Endodermal cell (in vitro differentiated cells): ENCODE measurements at regions not wholly inside any gene's neighbourhood (a gene's known extent, or its start where the extent isn't known, plus 50 kb on each side); places are given as distances from the start of the nearest gene placed in this dataset.

Experiments used
- DNase-seq: peaks from one replicate; pipeline ENCODE4 v3.0.0-alpha.2; 2017
- H3K27ac ChIP-seq: 2 replicates; pipeline ENCODE4 v1.5.1; 2013; ENCODE audit warnings: mild to moderate bottlenecking, low read depth, low read length, moderate library complexity
- H3K27me3 ChIP-seq: 2 replicates; pipeline ENCODE4 v1.6.1; 2013; ENCODE audit warnings: mild to moderate bottlenecking, low read length, moderate library complexity; ENCODE audit not compliant: insufficient read depth, control insufficient read depth, poor library complexity, severe bottlenecking
- H3K36me3 ChIP-seq: 2 replicates; pipeline ENCODE4 v1.7.0; 2013; ENCODE audit warnings: mild to moderate bottlenecking, low read length, moderate library complexity; ENCODE audit not compliant: control insufficient read depth, insufficient read depth
- H3K4me1 ChIP-seq: one replicate; pipeline ENCODE4 v1.7.0; 2013; ENCODE audit warnings: low read length; ENCODE audit not compliant: control insufficient read depth, insufficient read depth
- H3K4me3 ChIP-seq: 2 replicates; pipeline ENCODE4 v1.5.1; 2013; ENCODE audit warnings: mild to moderate bottlenecking, low read length, moderate library complexity
- H3K9ac ChIP-seq: 2 replicates; pipeline ENCODE4 v1.6.1; 2013; ENCODE audit warnings: mild to moderate bottlenecking, low read length, moderate library complexity; ENCODE audit not compliant: poor library complexity, severe bottlenecking; ENCODE audit errors: extremely low read depth
- H3K9me3 ChIP-seq: 2 replicates; pipeline ENCODE4 v1.6.1; 2013; ENCODE audit warnings: mild to moderate bottlenecking, low read length, moderate library complexity; ENCODE audit not compliant: control insufficient read depth
- H3K27ac Mint-ChIP-seq: 2 replicates; pipeline ENCODE4 v1.8.0; 2020; ENCODE audit warnings: mixed read lengths
- H3K27me3 Mint-ChIP-seq: 2 replicates; pipeline ENCODE4 v1.8.0; 2021; ENCODE audit warnings: mild to moderate bottlenecking, mixed read lengths; ENCODE audit not compliant: insufficient read depth
- H3K36me3 Mint-ChIP-seq: 2 replicates; pipeline ENCODE4 v1.8.0; 2020; ENCODE audit warnings: low read depth, mixed read lengths
- H3K4me1 Mint-ChIP-seq: 2 replicates; pipeline ENCODE4 v1.8.0; 2020; ENCODE audit warnings: mixed read lengths
- H3K4me3 Mint-ChIP-seq: 2 replicates; pipeline ENCODE4 v1.8.0; 2020; ENCODE audit warnings: mild to moderate bottlenecking, moderate library complexity, mixed read lengths
- H3K9me3 Mint-ChIP-seq: 2 replicates; pipeline ENCODE4 v1.8.0; 2020; ENCODE audit warnings: mild to moderate bottlenecking, mixed read lengths
- CTCF ChIP-seq: fragments of 200-600 bp; sonication (generic); conservative IDR thresholded peaks from 2 replicates; pipeline ENCODE4 v1.5.0; 2021; ENCODE audit warnings: antibody characterized with exemption, mild to moderate bottlenecking
- WGBS, 2 experiments: methylation state at CpG; one replicate each; pipeline versions ENCODE4 v1.1.5 to v1.1.7; 2013; ENCODE audit warnings: missing lambda C conversion rate in 2 of 2, mixed read lengths in 1 of 2; ENCODE audit not compliant: insufficient coverage in 1 of 2, insufficient read length in 1 of 2; 5-methylcytosine and 5-hydroxymethylcytosine counted together

GRCh38 chr13:33367926-33368325 is 82.4 kb upstream of the STARD13 start:
- Mint-ChIP-seq H3K27ac (no peak overlapping the region), H3K4me3 (no peak overlapping the region), H3K36me3 (no peaks in the 10 kb centered on the region), H3K9me3 (peaks cover 5% of the 10 kb centered on the region), H3K4me1 (no peaks in the 10 kb centered on the region), H3K27me3 (peaks cover 2% of the 10 kb centered on the region)
- H3K27me3 ChIP-seq = no peaks in the 10 kb centered on the region
- DNase-seq = no peak
- H3K4me1 ChIP-seq = no peaks in the 10 kb centered on the region
- H3K9me3 ChIP-seq = no peaks in the 10 kb centered on the region
- no peak overlapping the region for H3K9ac ChIP-seq
- H3K4me3 ChIP-seq = no peak overlapping the region
- TF ChIP-seq CTCF = no peak
- no peaks in the 10 kb centered on the region for H3K36me3 ChIP-seq
- 88 to 92% methylated on average over 4 to 5 of the region's 5 CpGs for WGBS, 2 experiments
- H3K27ac ChIP-seq = no peak overlapping the region

- Histone ChIP-seq H3K9me3 (no peaks in the 10 kb centered on the region), H3K4me1 (no peaks in the 10 kb centered on the region), H3K36me3 (no peaks in the 10 kb centered on the region), H3K27me3 (no peaks in the 10 kb centered on the region), H3K4me3 (no peak overlapping the region), H3K27ac (no peak overlapping the region), H3K9ac (no peak overlapping the region)
- WGBS, 2 experiments = 71 to 89% methylated on average over 2 to 3 of the region's 3 CpGs
- Mint-ChIP-seq H3K27ac (no peak overlapping the region), H3K4me1 (no peaks in the 10 kb centered on the region), H3K9me3 (peaks cover 5% of the 10 kb centered on the region), H3K36me3 (no peaks in the 10 kb centered on the region), H3K4me3 (no peak overlapping the region), H3K27me3 (no peaks in the 10 kb centered on the region)
- no peak for DNase-seq
- no peak for TF ChIP-seq CTCF
These were observed 83.5 kb upstream of the STARD13 start for GRCh38 chr13:33369073-33369472.

- no peak overlapping the region for H3K4me3 ChIP-seq
These were observed 86.8 kb upstream of the STARD13 start for GRCh38 chr13:33372251-33372919.

More at GRCh38 chr13:33372251-33372919, 86.8 kb upstream of the STARD13 start:
- WGBS, 2 experiments = 90 to 96% methylated on average over 1 to 3 of the region's 4 CpGs
- no peaks in the 10 kb centered on the region for H3K9me3 ChIP-seq
- TF ChIP-seq CTCF = no peak
- DNase-seq = no peak
- H3K27ac ChIP-seq = no peak overlapping the region
- H3K27me3 ChIP-seq = no peaks in the 10 kb centered on the region
- Mint-ChIP-seq H3K4me1 (no peaks in the 10 kb centered on the region), H3K9me3 (no peaks in the 10 kb centered on the region), H3K27ac (no peak overlapping the region), H3K27me3 (peaks cover 7% of the 10 kb centered on the region), H3K36me3 (no peaks in the 10 kb centered on the region), H3K4me3 (no peak overlapping the region)
- H3K36me3 ChIP-seq = no peaks in the 10 kb centered on the region
- H3K9ac ChIP-seq = no peak overlapping the region
- H3K4me1 ChIP-seq = no peaks in the 10 kb centered on the region
